ENCODE measurements at regions not wholly inside any gene's neighbourhood (a gene's known extent, or its start where the extent isn't known, plus 50 kb on each side); places are given as distances from the start of the nearest gene placed in this dataset.

- H3K4me3 ChIP-seq (ENCODE audit: low read length) = no peak overlapping the region
- TF ChIP-seq, protein P1, sequence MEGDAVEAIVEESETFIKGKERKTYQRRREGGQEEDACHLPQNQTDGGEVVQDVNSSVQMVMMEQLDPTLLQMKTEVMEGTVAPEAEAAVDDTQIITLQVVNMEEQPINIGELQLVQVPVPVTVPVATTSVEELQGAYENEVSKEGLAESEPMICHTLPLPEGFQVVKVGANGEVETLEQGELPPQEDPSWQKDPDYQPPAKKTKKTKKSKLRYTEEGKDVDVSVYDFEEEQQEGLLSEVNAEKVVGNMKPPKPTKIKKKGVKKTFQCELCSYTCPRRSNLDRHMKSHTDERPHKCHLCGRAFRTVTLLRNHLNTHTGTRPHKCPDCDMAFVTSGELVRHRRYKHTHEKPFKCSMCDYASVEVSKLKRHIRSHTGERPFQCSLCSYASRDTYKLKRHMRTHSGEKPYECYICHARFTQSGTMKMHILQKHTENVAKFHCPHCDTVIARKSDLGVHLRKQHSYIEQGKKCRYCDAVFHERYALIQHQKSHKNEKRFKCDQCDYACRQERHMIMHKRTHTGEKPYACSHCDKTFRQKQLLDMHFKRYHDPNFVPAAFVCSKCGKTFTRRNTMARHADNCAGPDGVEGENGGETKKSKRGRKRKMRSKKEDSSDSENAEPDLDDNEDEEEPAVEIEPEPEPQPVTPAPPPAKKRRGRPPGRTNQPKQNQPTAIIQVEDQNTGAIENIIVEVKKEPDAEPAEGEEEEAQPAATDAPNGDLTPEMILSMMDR (conservative IDR thresholded peaks at IDR 0.05; ENCODE audit: low read depth, low read length) = no peak
- DNase-seq (ENCODE audit: low read depth) = no peak
Observed at GRCh38 chr7:19262826-19263225, 117.6 kb upstream of the FERD3L start.

DNA sequence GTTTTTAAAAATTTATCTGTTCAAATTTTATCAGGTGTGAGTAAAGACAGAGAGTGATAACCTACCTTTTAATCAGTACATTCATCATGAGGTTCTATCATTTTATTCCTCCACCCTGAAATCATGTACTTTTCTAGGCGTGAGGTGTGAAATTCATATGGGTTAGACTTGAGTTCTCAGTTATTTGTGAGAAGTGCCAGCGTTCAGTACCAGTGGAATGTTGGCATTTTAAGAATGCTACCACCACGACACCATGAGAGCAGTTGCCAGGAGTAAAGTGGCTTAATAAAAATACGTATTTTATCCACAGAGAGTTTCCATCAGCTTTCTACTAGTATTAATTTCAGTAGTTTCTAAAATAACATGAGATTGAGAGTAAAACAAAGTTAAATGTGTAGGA lies 104.1 kb upstream of the FERD3L start:
- no peak overlapping the region for H3K4me3 ChIP-seq (ENCODE audit: low read length)
- TF ChIP-seq, protein P1 (conservative IDR thresholded peaks at IDR 0.05; ENCODE audit: low read depth, low read length) = no peak
- DNase-seq (ENCODE audit: low read depth) = peak; percentile 58

GRCh38 chr7:19248681-19249080 lies 103.5 kb upstream of the FERD3L start:
- H3K4me3 ChIP-seq (ENCODE audit: low read length) = no peak overlapping the region
- DNase-seq (ENCODE audit: low read depth) = no peak
- TF ChIP-seq, protein P1 (conservative IDR thresholded peaks at IDR 0.05; ENCODE audit: low read depth, low read length) = no peak

GRCh38 chr7:19248115-19248514 lies 102.9 kb upstream of the FERD3L start:
- DNase-seq (ENCODE audit: low read depth) = no peak
- TF ChIP-seq, protein P1 (conservative IDR thresholded peaks at IDR 0.05; ENCODE audit: low read depth, low read length) = no peak
- no peak overlapping the region for H3K4me3 ChIP-seq (ENCODE audit: low read length)

GRCh38 chr7:19247017-19247416 lies 101.8 kb upstream of the FERD3L start:
- TF ChIP-seq, protein P1 (conservative IDR thresholded peaks at IDR 0.05; ENCODE audit: low read depth, low read length) = no peak
- H3K4me3 ChIP-seq (ENCODE audit: low read length) = no peak overlapping the region
- no peak for DNase-seq (ENCODE audit: low read depth)

DNA sequence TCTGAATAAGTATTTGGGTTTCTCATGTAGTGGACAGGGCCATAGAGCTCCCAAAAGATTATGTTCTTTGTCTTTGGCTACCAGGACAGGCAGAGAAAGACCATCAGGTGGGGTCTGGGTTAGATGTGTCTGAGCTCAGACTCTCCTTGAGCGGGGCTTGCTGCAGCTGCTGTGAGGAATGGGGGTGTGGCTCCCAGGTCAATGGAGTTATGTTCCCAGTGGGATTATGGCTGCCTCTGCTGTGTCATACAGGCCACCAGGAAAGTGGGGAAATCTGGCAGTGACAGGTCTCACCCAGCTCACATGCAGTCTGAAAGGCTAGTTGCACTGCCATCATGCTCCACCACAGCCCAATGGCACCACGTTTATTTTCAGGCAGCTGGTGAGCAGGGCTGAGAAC lies 97.0 kb upstream of the FERD3L start:
- TF ChIP-seq, protein P1 (conservative IDR thresholded peaks at IDR 0.05; ENCODE audit: low read depth, low read length) = no peak
- no peak overlapping the region for H3K4me3 ChIP-seq (ENCODE audit: low read length)
- DNase-seq (ENCODE audit: low read depth) = no peak

- DNase-seq (ENCODE audit: low read depth) = no peak
- H3K4me3 ChIP-seq (ENCODE audit: low read length) = no peak overlapping the region
- TF ChIP-seq, protein P1 (conservative IDR thresholded peaks at IDR 0.05; ENCODE audit: low read depth, low read length) = no peak
Observed at GRCh38 chr7:19239951-19240350, 94.7 kb upstream of the FERD3L start.

All from retinal pigment epithelial cell (primary cell).